ENCODE measurements at regions not wholly inside any gene's neighbourhood (a gene's known extent, or its start where the extent isn't known, plus 50 kb on each side); places are given as distances from the start of the nearest gene placed in this dataset.

- Histone ChIP-seq H2BK12ac (ENCODE audit: low read depth, low read length) (no peak overlapping the region), H3K14ac (ENCODE audit: insufficient read length) (no peak overlapping the region), H3K9ac (replicated peaks in 1 of 4; ENCODE audit: extremely low read depth in 1 of 4, low read depth in 3 of 4, low read length in 3 of 4) (no peak overlapping the region), H2AFZ (ENCODE audit: low read length) (no peak overlapping the region), H4K5ac (ENCODE audit: insufficient read length, low read depth, low read length) (no peak overlapping the region), H4K8ac (ENCODE audit: extremely low read depth, insufficient read depth, low read length) (no peak overlapping the region), H2AK5ac (ENCODE audit: low read depth, low read length) (no peak overlapping the region), H4K91ac (replicated peaks; ENCODE audit: insufficient read length, low read length) (no peak overlapping the region), H3K18ac (ENCODE audit: extremely low read depth, low read length) (no peak overlapping the region), H3K27ac (ENCODE audit: low read depth, low read length) (no peak overlapping the region), H3K79me1 (ENCODE audit: low read depth, low read length) (no peaks in the 10 kb centered on the region), H3K56ac (replicated peaks; ENCODE audit: insufficient read length, low read depth, low read length) (no peak overlapping the region), H3K23ac (ENCODE audit: insufficient read length) (no peak overlapping the region), H3K4ac (replicated peaks; ENCODE audit: insufficient read length, low read depth, low read length) (no peak overlapping the region), H2BK120ac (replicated peaks; ENCODE audit: low read depth, low read length) (no peak overlapping the region), H2BK20ac (ENCODE audit: low read length) (no peak overlapping the region), H2BK15ac (ENCODE audit: low read length) (no peak overlapping the region), H3K36me3 (ENCODE audit: control insufficient read depth in 2 of 4, insufficient read depth in 4 of 4, low read length in 3 of 4) (no peaks in the 10 kb centered on the region), H3K79me2 (ENCODE audit: control insufficient read depth in 1 of 2, insufficient read depth in 2 of 2, low read length in 2 of 2) (no peaks in the 10 kb centered on the region), H3K4me2 (ENCODE audit: insufficient read depth in 1 of 2, low read depth in 2 of 2, low read length in 2 of 2) (no peak overlapping the region), H3K27me3 (replicated peaks in 1 of 4; ENCODE audit: control insufficient read depth in 3 of 4, extremely low read depth in 1 of 4, insufficient read depth in 3 of 4, low read length in 3 of 4) (no peaks in the 10 kb centered on the region), H4K20me1 (replicated peaks in 1 of 2; ENCODE audit: control insufficient read depth in 1 of 2, insufficient read depth in 2 of 2, low read length in 2 of 2) (no peaks in the 10 kb centered on the region), H3K4me1 (replicated peaks in 1 of 4; ENCODE audit: control insufficient read depth in 3 of 4, insufficient read depth in 4 of 4, low read length in 3 of 4) (no peaks in the 10 kb centered on the region), H3K9me3 (ENCODE audit: insufficient read depth in 2 of 2, low read depth in 1 of 2, low read length in 1 of 2) (no peaks in the 10 kb centered on the region), H2BK5ac (ENCODE audit: low read depth, low read length) (no peak overlapping the region), H3K4me3 (ENCODE audit: extremely low read depth in 1 of 4, insufficient read depth in 2 of 4, low read depth in 3 of 4, low read length in 4 of 4) (no peak overlapping the region), H3K23me2 (ENCODE audit: low read depth, low read length) (no peaks in the 10 kb centered on the region)
- whole genome bisulfite sequencing, 2 experiments (ENCODE audit: extremely low coverage in 1 of 2, insufficient coverage in 1 of 2, insufficient read length in 1 of 2, insufficient replicate concordance in 2 of 2, low coverage in 1 of 2, low lambda C conversion rate in 2 of 2, missing lambda C conversion rate in 1 of 2): 94% methylated on average over 2 of the region's 2 CpGs; no CpG with 5 or more reads in 1 of the 2 experiments
- ChIA-PET POLR2A (ENCODE audit: partially characterized antibody) (no interaction called here), CTCF (ENCODE audit: partially characterized antibody) (no interaction called here)
- FAIRE-seq: no peak
- DNase-seq (ENCODE audit: low read depth in 1 of 2, low spot score in 2 of 2): no peak
- no peak for TF ChIP-seq KDM4A (IDR thresholded peaks at IDR 0.05; ENCODE audit: low read depth, low read length, severe bottlenecking)
- no peak for TF ChIP-seq SIRT6 (IDR thresholded peaks at IDR 0.05; ENCODE audit: low read length)
- no peak for TF ChIP-seq POU5F1 (IDR thresholded peaks at IDR 0.05; ENCODE audit: low read depth, low read length)
- no peak for TF ChIP-seq RXRA (IDR thresholded peaks at IDR 0.05; ENCODE audit: insufficient read depth, low read depth, low read length)
- no peak for TF ChIP-seq SAP30 (IDR thresholded peaks at IDR 0.05; ENCODE audit: insufficient read depth, insufficient replicate concordance, low read length)
- TF ChIP-seq, protein P1, sequence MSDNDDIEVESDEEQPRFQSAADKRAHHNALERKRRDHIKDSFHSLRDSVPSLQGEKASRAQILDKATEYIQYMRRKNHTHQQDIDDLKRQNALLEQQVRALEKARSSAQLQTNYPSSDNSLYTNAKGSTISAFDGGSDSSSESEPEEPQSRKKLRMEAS (IDR thresholded peaks at IDR 0.05): no peak
- no peak for TF ChIP-seq CEBPB (IDR thresholded peaks at IDR 0.05; ENCODE audit: low read depth, low read length)
- TF ChIP-seq, protein P2, sequence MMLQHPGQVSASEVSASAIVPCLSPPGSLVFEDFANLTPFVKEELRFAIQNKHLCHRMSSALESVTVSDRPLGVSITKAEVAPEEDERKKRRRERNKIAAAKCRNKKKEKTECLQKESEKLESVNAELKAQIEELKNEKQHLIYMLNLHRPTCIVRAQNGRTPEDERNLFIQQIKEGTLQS (IDR thresholded peaks at IDR 0.05; ENCODE audit: insufficient read depth, low read depth, low read length): no peak
- no peak for TF ChIP-seq MAFK (IDR thresholded peaks at IDR 0.05; ENCODE audit: low read depth, low read length)
- no peak for TF ChIP-seq BACH1 (IDR thresholded peaks at IDR 0.05; ENCODE audit: low read length)
- TF ChIP-seq CBX8 (IDR thresholded peaks at IDR 0.05; ENCODE audit: borderline replicate concordance, low read depth, low read length): no peak
- TF ChIP-seq HDAC2 (IDR thresholded peaks at IDR 0.05; ENCODE audit: borderline replicate concordance in 1 of 2, low read depth in 2 of 2, low read length in 2 of 2): no peak
- TF ChIP-seq BRCA1 (IDR thresholded peaks at IDR 0.05; ENCODE audit: low read depth, low read length): no peak
Measured at GRCh38 chr13:60887711-60888110, 490.7 kb downstream of the TDRD3 start.
